NCI-H748 (cell line): ENCODE measurements at regions not wholly inside any gene's neighbourhood (a gene's known extent, or its start where the extent isn't known, plus 50 kb on each side); places are given as distances from the start of the nearest gene placed in this dataset.

Experiments
- DNase-seq: peaks from one replicate; lab custom pipeline; 2025; ENCODE audit not compliant: unreplicated experiment; lab: John Stamatoyannopoulos, UW

DNA sequence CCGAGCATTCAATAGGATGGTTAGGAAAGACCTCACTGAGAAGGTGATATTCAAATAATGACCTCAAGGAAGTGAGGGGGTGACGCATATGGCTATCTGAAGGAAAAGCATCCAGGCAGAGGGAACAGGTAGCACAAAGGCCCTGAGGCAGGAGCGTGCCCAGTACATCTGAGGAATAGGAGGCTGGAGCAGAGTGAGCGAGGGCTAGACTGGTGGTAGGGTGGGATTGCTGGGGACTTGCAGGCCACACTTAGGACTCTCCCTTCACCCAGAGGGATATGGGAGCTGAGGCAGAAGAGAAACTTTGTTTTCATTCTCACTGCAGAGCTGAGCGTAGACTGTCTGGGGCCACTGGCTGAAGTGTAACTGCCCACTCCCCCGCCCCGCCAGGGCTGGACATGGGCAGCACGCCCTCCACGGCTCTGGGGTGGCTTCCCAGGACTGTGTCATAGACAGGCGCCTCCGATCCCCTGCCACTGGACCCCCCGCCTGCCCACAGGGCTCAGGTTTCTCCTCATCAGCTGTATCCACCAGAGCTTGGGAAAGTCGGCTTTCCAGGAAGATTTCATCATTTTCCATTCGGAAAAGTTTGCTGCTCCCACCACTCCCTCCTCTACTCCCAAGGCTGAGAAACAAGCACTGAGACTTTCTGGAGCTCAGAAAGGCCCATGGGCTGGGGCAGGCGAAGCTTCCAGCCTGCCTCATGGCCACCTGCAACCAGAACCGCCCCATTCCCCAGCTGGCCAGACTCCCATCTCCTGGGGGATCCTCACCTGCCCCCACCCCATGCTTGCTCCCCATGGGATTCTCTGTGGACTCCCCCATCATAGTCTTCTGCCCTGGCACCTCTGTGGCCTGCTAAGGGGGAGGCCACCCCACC, 142.6 kb downstream of the MRPL14 start:
- no peak for DNase-seq

DNA sequence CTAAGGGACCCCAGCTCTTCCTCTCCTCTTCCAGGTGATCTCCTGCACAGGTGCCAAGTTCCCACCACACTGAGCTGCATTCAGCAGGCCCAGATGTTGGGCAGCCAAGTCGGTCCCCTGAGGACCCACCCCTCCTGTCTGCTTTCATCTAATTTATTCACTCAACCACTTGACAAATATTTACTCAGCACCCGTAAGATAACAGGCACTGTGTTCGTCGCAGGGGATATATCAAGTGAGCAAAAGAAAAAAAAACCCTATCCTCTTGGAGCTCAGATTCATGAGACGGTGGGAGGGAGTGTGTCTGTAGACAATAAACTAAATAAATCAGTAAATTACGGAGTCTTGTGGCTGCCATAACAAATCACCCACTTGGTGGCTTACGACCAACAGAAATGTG, 143.6 kb downstream of the MRPL14 start:
- peak; percentile 96 for DNase-seq

DNA sequence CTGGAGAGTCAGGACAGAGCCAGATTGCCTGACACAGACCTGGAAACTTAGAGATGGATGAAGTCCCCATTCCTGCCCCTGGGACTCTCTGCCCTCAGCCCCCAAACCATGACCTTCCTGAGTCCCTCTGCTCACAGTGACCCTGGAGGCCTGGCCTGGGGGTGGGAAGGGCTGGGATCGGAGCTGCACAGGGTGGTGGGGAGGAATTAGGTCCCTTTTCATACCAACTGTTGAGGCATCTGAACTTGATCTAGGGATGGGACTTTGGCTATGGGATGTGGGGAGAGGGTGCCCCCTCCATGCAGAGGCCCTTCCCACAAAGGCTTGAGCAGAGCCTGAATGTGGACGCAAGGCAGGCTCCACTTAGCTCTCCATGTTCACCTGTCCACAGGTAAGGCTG, 144.1 kb downstream of the MRPL14 start:
- no peak for DNase-seq

DNA sequence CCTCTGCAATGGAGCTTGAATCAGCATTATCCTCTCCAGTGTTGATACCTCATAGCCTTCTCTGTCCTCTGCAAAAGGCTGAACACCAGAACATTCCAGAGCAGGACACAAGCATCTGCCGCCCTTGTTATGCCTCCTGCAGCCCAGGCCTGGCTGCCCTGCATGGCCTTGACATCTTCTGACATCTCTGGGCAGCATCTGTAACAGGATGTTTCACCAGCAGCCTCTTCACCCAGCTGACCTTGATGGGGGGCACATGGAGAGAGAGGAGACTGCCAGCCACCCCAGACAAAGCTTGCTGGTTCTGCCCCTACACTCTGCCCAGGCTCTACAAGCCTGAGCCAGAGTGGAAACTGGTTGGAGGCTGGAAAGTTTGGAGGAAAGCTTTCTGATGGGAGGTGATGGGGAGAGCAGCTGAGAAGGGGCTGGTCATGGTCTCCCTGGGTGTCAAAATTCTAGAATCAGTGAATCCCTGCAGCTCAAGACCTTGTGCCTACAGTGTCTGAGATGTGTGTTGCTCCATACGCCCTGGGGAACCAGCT, 145.1 kb downstream of the MRPL14 start:
- DNase-seq: no peak

DNA sequence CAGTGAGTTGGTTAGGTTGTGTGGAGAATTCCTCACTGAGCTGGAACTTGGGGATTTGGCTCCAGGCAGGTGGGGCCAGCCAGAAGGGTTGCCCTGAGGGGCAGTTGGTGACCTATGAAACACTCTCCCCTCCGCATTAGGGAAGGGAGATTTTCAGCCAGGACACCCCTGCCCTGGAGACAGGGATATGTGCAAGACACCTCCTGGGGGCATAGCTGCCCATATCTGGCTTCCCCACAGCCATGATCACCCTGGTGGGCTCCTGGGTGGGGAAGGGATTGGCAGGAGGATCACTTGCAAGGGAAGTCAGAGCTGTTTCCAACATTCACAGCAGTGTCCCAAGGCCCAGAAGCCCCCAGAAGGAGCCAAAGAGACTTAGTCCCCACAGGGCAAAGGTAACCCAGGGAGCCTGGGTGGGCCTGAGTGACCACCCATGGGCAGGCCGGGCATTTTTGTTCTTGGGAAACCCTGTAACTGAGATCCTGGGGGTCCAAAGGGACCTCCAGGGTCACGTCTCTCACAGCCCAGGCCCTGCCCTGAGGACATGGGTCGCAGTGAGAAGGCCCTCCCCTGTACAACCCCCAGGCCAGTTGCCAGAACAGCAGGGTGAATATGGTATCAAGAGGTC, 145.8 kb downstream of the MRPL14 start:
- DNase-seq: no peak

DNA sequence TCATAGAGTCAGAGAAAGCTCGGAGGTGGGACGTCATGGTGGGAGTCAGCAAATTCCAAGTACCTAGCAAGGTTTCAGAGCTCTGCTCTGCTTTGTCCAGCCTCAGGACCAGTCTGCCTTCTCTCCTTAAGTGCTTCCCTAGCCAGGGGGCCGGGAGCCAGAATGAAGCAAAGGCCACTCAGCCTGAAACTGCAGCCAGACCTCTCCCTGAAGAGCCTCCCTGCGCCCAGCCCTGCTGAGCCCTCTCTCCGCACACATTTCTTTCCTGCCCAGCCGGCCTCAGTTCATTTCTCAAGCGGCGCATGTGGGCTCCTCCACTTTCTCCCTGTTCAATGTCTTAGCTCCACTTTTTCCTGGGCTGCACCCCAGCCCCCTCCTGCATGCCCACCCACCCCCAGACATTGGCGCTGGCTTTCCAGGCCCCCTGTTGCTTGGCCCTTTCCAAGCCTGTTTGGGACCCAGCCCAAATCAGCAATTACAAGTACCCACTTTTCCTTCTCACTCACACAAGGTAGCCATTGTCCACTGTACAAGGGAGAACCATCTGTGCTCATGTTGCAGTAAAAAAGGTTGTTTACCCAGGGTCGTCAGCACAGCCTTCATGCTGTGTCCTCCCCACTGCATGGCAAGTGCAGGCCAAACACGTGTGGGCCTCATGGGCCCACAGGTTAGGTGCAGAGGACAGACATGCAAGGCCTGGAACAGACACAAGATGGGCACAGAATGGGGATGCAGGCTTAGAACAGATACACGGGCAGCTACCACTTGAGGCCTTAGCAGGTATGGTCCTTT, 147.1 kb downstream of the MRPL14 start:
- peak; percentile 32 for DNase-seq

DNA sequence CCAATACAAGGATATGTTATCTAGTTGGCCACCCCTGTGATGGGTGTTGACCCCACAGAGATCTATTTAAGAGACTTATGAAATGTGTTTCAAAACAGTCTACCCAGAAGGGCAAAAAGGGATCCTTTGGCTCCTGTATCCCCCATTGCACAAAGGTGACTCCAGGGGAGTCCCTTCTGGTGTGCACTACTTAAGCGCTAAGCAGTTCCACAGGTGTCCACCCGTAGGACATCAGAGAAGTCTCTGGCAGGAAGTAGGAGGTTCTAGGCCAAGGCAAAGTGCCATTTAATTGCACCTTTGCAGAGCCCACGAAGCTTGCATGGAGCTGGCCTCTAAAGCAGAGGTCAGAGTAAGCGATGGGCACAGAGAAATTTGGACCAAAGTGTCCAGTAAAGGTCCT, 147.7 kb downstream of the MRPL14 start:
- no peak for DNase-seq

DNA sequence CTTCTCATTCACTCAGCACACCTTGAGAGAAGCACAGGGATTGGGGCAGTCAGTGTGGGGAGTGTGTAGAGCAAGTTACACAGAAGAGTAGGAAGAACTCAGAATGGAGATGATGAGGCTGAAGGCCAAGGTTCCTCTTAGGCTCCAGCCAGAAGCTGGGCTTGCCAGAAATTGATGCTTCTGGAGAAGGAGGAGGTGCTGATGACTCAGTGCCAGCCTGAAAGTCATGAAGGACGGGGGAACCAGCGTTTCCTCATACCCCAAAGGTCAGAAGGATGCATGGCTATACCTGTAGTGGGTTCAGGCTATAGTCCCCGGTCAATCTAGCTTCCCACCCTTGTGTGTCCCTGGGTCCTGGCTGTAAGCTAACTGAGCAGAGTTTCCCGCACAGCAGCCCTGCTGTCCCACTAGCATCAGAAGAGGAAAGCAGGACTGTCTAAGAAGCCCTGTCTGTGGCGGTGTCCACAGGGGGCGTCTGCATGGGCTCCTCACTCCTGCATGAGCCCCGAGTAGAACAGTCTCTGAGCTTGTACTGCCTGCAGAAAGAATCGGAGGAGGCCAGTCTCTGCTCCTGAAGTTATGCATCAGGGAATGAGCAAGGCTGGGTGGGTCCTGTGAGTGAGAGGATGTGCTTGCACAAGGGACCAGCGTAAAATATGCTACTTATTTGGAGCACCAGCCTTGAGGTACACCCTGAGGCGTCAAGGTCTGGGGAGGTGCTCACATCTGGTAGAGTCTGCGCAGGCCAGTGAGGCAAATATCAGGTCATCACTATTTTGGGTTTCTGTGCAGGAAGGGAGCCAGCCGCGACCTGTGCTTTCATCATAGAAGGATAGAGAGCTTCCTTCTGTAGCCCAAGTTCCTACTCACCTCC, 148.5 kb downstream of the MRPL14 start:
- DNase-seq: no peak

DNA sequence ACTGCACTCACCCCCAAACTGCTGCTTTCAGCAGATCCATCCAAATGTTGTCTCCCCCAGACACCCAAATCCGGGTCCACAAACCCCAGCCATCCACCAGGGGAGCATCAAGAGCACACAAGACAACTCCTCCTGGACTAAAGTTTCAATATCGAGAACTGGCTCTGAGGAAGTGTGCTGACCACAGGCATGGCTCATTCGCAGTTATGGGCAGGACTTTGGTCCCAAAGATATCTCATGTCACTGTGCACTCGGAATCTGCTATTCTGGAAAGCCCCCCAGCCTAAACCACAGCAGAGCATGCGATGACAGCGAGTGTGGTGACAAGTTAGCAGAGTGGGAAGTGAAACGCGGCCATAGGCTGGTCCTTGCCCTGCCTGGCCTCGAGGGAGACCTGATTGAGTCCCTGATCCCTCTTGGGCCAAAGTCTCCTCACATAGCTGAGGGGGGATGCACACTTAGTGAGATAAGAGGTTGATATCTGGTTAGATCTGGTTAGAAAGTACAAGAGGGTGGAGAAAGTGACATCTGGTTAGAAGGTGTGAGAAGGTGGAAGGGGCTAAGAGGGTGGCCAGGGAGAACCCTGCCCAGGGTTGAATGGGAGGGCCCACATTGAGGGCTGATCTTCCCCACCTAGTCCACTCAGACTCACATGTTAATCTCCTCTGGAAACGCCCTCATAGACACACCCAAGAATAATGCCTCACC, 149.7 kb downstream of the MRPL14 start:
- no peak for DNase-seq

DNA sequence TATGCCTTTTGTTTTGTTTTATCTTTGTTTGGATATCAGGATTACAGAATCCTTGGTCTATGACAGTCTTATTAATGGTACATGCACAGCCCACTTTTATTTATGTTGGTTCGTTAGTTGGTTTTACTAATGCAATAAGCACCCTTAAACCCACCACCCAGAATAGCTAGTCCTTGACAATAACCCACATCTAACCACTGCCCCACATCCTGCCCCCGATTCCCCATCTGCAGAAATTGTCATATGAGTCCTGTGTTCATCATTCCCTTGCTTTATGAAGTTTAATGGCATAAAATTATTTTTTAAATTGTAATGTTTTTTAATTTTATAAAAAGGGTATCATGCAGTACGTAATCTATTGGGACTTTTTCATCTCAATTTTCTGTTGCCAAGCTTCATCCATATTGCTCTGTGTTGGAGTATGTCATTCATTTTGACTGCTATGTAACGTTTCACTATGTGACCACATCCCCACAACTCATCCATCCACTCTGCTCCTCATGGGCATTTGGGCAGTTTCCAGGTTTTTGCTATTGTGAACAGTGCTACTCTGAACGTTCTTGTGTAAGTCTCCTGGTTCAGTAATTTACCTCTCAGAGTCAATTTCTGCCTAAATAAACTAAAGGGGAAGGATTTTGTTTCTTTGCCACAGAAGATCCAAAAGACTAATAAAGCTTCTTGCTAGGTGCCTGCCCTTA, 150.4 kb downstream of the MRPL14 start:
- DNase-seq: no peak

DNA sequence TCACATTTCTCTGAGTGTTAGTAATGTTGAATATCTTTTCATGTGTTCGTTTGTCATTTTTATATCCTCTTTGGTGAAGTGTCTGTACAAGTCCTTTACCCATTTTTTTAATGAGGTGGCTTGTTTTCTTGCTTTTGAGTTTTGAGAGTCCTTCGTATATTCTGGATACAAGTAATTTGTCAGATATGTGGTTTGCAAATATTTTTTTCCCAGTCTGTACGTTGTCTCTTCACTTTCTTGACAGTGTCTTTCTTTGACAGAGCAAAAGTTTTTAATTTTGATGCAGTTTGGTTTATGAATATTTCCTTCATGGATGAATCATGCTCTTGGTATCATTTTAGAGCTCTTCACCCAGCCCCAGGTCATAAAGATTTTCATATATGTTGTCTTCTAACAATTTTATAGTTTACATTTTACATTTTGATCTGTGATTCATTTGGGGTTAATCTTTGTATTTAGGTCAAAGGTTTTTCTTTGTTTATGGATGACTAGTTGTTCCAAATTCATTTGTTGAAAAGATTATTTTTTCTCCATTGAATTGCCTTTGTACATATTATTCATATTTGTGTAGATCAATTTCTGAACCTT, 152.5 kb downstream of the MRPL14 start:
- DNase-seq: no peak

DNA sequence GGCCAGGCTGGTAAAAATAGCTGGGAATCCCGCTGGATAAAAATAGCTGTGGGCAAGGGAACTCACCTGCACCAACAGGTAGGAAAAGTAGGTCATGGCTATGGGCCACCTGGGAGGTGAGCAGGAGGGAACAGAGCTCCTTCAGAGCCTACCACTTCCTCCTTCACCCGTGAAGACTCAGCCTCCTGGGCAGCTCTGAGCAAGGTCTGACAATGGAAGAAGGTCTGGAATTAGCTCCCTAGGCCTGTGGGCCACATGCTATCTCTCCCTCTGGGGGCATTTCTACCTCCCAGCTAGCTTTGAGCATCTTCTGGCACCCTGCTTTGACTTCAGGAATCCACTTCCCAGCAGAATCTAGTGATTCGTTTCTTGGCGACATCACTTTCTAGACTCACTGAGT, 153.9 kb downstream of the MRPL14 start:
- DNase-seq: no peak

DNA sequence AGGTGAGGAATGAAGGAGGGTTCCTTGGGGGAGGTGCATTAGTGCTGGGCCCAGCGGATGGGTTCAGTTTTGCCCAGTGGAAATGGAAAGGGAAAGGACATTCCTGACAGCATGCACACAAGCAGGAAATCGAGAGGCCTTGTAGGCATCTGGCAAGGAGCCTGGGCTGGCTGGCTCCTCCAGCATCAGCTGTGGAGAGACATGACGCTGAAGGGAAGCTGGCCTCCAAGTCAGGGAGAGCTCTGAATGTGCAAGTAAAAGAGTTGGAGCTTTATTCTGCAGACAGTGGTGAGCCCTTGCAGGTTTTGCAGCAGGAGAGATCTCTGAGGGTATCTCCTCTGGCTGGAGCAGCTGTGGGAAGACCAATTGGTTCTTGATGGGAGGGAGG, 154.3 kb downstream of the MRPL14 start:
- no peak for DNase-seq

DNA sequence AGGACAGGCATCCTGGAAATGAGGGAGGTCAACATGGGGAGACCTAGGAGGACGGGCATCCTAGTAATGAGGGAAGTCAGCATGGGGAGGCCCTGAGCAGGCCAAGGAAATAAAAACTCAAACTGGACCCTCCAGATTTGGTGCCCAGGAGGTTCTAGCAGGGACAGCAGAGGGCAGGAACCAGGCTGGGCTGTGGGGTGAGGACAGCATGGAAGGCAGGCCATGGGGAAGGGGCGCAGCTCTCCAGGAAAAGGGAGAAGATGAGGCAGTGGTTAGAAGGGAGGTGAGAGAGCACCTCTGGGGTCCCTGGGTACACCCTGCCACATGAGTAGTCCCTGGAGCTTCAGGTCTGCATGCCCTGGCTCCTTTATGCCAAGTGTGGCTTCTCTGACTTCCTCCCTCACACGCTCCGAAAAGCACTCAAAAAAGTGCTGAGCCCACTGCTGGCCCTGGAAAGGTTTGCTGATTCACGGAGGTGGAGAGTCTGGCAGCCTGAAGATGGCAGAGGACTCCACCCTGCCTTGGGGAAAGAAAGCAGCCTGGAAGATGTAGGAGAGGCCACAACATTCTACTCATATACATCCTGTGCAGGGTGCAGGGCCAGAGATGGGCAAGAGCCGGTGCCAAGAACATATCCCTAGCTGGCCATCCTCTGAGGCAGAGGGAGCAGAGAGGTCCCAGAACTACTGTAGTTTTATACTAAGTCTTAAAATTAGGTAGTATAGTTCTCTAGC, 154.9 kb downstream of the MRPL14 start:
- DNase-seq: no peak

DNA sequence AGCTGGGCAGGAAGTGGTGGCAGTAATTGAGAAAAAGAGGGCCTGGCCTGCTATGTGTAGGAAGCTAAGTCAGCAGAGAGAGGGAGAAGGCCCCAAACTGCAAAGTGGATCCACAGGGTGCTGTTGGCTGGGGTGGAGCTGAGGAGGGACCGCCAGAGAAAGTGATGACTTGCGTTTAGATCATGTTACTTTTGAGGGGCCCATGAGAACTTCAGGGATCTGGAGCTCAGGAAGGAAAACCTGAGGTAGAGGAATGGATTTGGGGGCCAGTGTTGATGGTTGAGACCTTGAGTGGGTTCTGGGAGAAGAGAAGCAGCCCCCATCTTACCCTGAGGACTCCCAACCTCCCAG, 155.5 kb downstream of the MRPL14 start:
- DNase-seq: no peak

DNA sequence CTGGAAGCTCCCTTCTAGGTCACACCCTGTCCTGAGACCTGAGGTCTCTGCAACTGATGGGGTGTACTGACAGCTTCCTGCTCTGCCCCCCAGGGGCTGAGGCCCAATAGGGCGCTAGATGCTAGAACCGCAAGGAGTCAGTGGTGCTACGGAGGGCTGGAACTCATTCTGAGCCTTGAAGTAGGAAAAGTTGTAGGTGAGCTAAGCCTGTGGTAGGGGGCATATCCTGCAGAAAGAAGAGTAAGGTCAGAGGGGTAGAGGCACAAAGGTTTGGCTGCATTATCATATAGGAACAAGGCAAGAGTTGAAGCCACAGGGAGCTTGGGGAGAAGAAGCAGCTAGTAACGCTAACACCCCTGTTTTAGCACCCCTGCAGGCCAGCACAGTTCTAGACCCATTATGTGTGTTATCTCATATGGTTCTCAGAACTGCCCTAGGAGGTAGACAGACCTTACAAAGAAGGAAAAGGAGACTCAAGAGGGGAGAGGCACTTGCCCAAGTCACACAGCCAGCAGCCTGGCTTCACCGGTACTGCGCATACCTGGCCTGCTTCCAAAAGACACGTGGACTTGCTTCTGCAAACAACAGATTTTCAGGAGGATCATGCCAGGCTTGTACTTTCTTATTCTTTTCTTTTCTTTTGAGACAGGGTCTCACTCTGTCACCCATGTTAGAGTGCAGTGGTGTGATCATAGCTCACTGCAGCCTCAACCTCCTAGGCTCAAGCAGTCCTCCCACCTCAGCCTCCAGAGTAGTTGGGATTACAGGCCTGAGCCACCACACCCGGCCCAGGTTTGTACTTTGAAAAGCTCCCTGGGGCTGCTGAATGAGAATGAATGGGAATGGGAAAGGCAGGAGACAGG, 156.1 kb downstream of the MRPL14 start:
- DNase-seq: no peak

DNA sequence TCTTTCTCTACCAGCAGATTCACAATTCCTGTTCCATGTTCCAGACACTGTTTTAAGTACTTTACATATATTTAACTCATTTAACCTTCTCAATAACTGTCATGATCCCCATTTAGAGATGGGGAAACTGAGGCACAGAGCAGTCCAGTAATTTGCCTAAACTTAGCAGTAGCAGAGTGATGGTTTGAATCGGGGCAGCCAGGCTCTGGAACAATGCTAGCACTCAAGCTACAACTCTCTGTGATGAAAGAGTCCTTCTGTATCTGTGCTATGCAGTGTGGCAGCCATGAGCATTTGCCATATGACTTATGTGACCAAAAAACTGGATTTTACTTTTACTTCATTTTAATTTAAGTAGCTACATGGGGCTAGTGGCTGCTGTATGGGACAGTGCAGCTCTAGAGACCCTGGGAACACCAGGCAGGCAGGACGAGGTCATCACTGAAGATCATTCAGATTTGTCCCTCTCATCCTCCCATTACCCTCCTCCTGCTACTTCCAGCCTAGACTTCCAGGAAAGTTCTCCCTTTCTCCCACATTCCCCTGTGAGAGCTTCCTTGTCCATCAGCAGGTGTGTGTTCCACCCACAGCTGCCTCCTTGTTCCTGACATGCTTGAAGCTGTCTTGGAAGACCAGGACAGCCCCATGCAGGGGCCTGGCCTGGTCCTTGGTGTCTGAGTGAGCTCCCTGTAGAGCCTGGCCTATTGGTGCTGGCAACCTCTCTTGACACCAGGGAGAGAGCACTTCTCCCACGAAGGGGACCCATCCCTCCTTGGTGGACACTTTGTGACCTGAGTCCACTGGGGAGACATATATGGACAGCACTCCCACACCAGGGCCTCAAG, 157.0 kb downstream of the MRPL14 start:
- no peak for DNase-seq
